Neutrophil (primary cell): ENCODE measurements at regions not wholly inside any gene's neighbourhood (a gene's known extent, or its start where the extent isn't known, plus 50 kb on each side); places are given as distances from the start of the nearest gene placed in this dataset.

Experiments
- H3K27ac ChIP-seq: fragments of 200-600 bp; sonication (generic); 2 replicates; pipeline ENCODE4 v1.5.1; 2016; ENCODE audit warnings: mild to moderate bottlenecking, moderate library complexity
- H3K27me3 ChIP-seq: fragments of 200-600 bp; sonication (generic); 2 replicates; pipeline ENCODE4 v1.6.0; 2016; ENCODE audit warnings: mild to moderate bottlenecking
- H3K36me3 ChIP-seq: fragments of 200-600 bp; sonication (generic); 2 replicates; pipeline ENCODE4 v1.5.1; 2017
- H3K4me1 ChIP-seq, 2 experiments: fragments of 200-600 bp in 1 of 2; sonication (generic) in 1 of 2; 1 replicate in 1 of 2; 2 replicates in 1 of 2; pipeline versions ENCODE4 v1.5.1 to v1.6.1; 2013 to 2016; ENCODE audit warnings: low read depth in 1 of 2, low read length in 1 of 2, mild to moderate bottlenecking in 1 of 2, moderate library complexity in 1 of 2; ENCODE audit not compliant: control insufficient read depth in 1 of 2, insufficient read depth in 1 of 2
- H3K4me3 ChIP-seq, 2 experiments: fragments of 200-600 bp in 1 of 2; sonication (generic) in 1 of 2; 1 replicate in 1 of 2; 2 replicates in 1 of 2; pipeline ENCODE4 v1.5.1; 2013 to 2016; ENCODE audit warnings: low read depth in 1 of 2, low read length in 1 of 2, mild to moderate bottlenecking in 1 of 2, moderate library complexity in 1 of 2
- H3K9me3 ChIP-seq: fragments of 200-600 bp; sonication (generic); 2 replicates; pipeline ENCODE4 v1.5.1; 2016
- TF ChIP-seq, protein P1 (sequence below): fragments of 200-600 bp; sonication (generic); IDR thresholded peaks from 2 replicates; pipeline ENCODE4 v1.5.1; 2016; ENCODE audit warnings: antibody characterized with exemption

DNA sequence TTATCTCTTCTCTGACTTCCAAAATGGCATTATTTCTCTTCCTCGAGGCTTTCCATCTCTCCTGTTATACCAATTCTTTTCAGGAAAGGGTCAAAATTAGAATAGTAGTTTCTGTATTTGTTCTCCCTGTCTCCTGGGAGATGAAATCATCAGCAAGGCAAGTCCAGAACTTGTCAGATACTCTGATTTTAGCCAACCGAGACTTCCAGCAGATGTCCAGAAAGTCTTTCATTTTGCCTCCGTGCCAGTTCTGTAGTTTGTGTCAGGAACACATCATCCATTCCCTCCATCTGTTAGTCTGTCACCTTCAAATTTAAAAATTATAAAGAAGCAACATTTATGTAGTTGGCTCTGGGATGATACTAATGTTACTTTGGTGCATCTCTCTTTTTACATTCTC is 275.7 kb downstream of the CCDC59 start:
- Histone ChIP-seq H3K4me3 (no peak overlapping the region), H3K9me3 (no peaks in the 10 kb centered on the region), H3K27me3 (no peaks in the 10 kb centered on the region), H3K36me3 (no peaks in the 10 kb centered on the region), H3K4me1 (no peaks in the 10 kb centered on the region), H3K27ac (no peak overlapping the region)
- TF ChIP-seq, protein P1, sequence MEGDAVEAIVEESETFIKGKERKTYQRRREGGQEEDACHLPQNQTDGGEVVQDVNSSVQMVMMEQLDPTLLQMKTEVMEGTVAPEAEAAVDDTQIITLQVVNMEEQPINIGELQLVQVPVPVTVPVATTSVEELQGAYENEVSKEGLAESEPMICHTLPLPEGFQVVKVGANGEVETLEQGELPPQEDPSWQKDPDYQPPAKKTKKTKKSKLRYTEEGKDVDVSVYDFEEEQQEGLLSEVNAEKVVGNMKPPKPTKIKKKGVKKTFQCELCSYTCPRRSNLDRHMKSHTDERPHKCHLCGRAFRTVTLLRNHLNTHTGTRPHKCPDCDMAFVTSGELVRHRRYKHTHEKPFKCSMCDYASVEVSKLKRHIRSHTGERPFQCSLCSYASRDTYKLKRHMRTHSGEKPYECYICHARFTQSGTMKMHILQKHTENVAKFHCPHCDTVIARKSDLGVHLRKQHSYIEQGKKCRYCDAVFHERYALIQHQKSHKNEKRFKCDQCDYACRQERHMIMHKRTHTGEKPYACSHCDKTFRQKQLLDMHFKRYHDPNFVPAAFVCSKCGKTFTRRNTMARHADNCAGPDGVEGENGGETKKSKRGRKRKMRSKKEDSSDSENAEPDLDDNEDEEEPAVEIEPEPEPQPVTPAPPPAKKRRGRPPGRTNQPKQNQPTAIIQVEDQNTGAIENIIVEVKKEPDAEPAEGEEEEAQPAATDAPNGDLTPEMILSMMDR = no peak

DNA sequence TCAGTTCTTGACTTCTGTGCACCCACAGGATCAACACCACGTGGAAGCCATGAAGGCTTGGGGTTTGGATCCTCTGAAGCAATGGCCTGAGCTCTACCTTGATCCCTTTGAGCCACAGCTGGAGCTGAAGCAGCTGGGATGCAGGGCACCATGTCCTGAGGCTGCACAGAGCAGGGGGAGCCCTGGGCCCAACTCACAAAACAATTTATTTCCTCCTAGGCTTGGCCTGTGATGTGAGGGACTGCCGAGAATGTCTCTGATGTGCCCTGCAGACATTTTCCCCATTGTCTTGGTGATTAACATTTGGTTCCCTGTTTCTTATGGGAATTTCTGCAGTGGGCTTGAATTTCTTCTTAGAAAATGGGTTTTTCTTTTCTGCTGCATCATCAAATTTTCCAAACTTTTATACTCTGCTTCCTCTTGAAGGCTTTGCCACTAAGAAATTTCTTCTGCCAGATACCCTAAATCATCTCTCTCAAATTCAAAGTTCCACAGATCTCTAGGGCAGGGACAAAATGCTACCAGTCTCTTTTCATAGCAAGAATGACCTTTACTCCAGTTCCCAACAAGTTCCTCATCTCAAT is 288.2 kb downstream of the CCDC59 start:
- TF ChIP-seq, protein P1 = no peak
- H3K36me3 ChIP-seq = no peaks in the 10 kb centered on the region
- H3K27me3 ChIP-seq = no peaks in the 10 kb centered on the region
- no peaks in the 10 kb centered on the region for H3K4me1 ChIP-seq
- H3K4me3 ChIP-seq = no peak overlapping the region
- no peak overlapping the region for H3K27ac ChIP-seq
- no peaks in the 10 kb centered on the region for H3K9me3 ChIP-seq

DNA sequence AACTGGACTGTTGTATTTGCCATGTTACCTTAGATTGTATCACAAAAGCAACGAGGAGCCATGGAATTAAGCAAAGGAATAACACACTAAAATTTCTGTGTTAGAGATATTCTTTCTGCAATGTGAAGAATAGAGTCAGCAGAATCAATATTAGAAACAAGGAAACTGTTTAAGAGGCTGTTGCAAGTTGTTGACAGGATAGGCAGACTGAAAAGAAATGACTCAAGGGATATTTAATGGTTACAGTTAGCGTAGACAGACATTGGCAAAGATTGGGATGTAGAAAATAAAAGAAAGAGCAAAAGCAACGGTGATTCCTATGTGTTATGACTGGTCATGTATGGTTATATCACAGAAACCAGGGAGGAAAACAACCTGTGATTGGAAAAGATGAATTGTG is 299.0 kb upstream of the PPFIA2 start:
- Histone ChIP-seq H3K27ac (no peak overlapping the region), H3K4me3 (no peak overlapping the region), H3K27me3 (no peaks in the 10 kb centered on the region), H3K36me3 (no peaks in the 10 kb centered on the region), H3K4me1 (no peaks in the 10 kb centered on the region), H3K9me3 (no peaks in the 10 kb centered on the region)
- TF ChIP-seq, protein P1 = no peak

- H3K4me3 ChIP-seq = no peak overlapping the region
- no peak overlapping the region for H3K27ac ChIP-seq
- no peaks in the 10 kb centered on the region for H3K9me3 ChIP-seq
- TF ChIP-seq, protein P1 = no peak
- H3K4me1 ChIP-seq = no peaks in the 10 kb centered on the region
- H3K27me3 ChIP-seq = no peaks in the 10 kb centered on the region
- H3K36me3 ChIP-seq = no peaks in the 10 kb centered on the region
These were observed 298.6 kb upstream of the PPFIA2 start for GRCh38 chr12:82057770-82058169.

DNA sequence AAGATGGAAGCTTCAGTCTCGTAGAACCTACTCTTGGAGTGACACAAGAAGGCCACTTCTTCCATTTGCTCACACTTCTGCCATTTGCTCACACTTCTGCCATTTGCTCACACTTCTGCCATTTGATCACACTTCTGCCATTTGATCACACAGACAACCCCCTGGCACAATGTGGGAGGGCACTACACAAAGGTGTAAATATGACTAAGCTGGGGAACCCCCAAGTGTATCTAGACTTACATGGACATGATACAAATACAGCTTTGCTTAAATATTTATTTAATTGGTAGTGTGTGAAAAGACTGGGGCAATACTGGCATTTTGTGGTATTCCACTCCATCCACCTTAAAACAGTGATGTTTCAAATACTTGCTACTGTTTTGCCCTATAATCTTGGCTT is 296.2 kb upstream of the PPFIA2 start:
- TF ChIP-seq, protein P1 = no peak
- no peaks in the 10 kb centered on the region for H3K9me3 ChIP-seq
- H3K27me3 ChIP-seq = no peaks in the 10 kb centered on the region
- no peaks in the 10 kb centered on the region for H3K36me3 ChIP-seq
- H3K4me3 ChIP-seq = no peak overlapping the region
- H3K4me1 ChIP-seq = no peaks in the 10 kb centered on the region
- H3K27ac ChIP-seq = no peak overlapping the region

DNA sequence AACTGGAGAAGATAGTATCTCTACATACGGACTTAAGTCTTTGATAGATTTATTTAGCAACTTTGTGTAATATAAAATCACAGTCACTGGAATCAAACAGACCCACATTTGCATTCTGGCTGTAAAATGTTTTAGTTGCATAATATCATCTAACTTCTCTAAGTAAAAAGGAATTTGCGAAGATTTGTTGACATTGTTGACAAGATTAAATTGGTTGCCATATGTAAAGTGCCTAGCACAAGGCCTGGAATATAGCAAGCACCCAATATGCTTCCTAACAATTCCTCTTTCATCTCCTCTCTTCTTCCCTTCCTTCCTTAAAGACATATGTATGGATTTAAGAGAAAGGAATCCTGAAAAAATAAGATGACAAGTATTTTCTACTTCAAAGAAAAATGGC is 295.4 kb upstream of the PPFIA2 start:
- H3K4me1 ChIP-seq = no peaks in the 10 kb centered on the region
- no peak overlapping the region for H3K4me3 ChIP-seq
- TF ChIP-seq, protein P1 = no peak
- H3K36me3 ChIP-seq = no peaks in the 10 kb centered on the region
- H3K27ac ChIP-seq = no peak overlapping the region
- no peaks in the 10 kb centered on the region for H3K27me3 ChIP-seq
- H3K9me3 ChIP-seq = no peaks in the 10 kb centered on the region
